GM10266 (cell line): ENCODE measurements at regions not wholly inside any gene's neighbourhood (a gene's known extent, or its start where the extent isn't known, plus 50 kb on each side); places are given as distances from the start of the nearest gene placed in this dataset.
"Not testable (repeated sequence)": the region's sequence is repeated elsewhere in the genome, so short reads cannot be mapped to it uniquely, and the experiment has no call there.

Experiments used
- DNase-seq: peaks from one replicate; pipeline ENCODE4 v3.0.0; 2012; ENCODE audit errors: extremely low spot score
- CTCF ChIP-seq: IDR thresholded peaks from 2 replicates; pipeline ENCODE4 v1.5.1; 2012; ENCODE audit warnings: mild to moderate bottlenecking, low read depth; ENCODE audit not compliant: control insufficient read depth, insufficient read depth; ENCODE audit errors: missing control alignments

- DNase-seq, result not testable (repeated sequence)
Measured at GRCh38 chr2:131627777-131628176, 100.1 kb downstream of the CCDC74A start.

GRCh38 chr2:131631648-131632047, 104.0 kb downstream of the CCDC74A start:
- not testable (repeated sequence) for DNase-seq

GRCh38 chr2:131633405-131633804, 105.7 kb downstream of the CCDC74A start:
- not testable (repeated sequence) for DNase-seq

- not testable (repeated sequence) for DNase-seq
Measured at GRCh38 chr2:131633827-131634695, 106.4 kb downstream of the CCDC74A start.

- no peak for DNase-seq
- no peak for TF ChIP-seq CTCF
Measured at GRCh38 chr2:131635611-131636010, 107.9 kb downstream of the CCDC74A start.

GRCh38 chr2:131636704-131637308, 109.1 kb downstream of the CCDC74A start:
- not testable (repeated sequence) for DNase-seq

GRCh38 chr2:131639001-131639620, 111.4 kb downstream of the CCDC74A start:
- not testable (repeated sequence) for DNase-seq

GRCh38 chr2:131641414-131642206, 113.9 kb downstream of the CCDC74A start:
- TF ChIP-seq CTCF, result no peak
- no peak for DNase-seq

- not testable (repeated sequence) for DNase-seq
Measured at GRCh38 chr2:131643180-131643579, 115.5 kb downstream of the CCDC74A start.

- no peak for DNase-seq
- no peak for TF ChIP-seq CTCF
Measured at GRCh38 chr2:131645177-131645765, 117.6 kb downstream of the CCDC74A start.

GRCh38 chr2:131646220-131646619, 118.5 kb downstream of the CCDC74A start:
- not testable (repeated sequence) for DNase-seq
